ENCODE measurements at regions not wholly inside any gene's neighbourhood (a gene's known extent, or its start where the extent isn't known, plus 50 kb on each side); places are given as distances from the start of the nearest gene placed in this dataset.

DNA sequence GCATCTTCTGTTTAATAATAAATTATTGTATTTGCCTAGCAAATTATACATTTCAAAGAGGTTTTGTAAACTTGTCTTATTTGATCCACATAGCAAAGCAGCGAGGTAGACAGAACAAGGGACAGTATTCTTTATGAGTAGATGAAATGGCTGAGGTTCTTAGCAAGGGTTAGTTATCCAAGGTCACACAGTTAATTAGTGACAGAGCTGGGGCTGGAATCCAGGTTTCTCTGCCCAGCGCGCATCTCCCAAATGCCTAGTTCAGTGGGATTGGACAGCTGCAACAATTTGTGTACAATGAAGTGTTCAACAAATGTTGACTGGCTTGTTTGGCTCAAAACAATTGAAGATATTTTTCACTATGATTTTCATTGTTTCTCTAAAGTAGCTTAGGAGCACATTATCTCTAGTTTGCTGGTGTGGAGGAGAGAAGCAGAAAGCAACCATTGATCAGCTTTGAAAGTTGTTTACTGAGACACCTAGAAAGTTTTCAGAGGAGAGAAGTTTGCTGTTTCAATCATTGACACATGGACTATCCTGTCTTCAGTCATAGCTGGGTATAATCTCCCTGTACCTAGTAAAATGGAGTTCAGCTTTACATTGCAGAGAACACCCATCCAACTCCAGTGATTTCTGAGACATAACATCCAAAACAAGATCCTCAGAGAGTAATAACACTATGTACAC is 270.6 kb downstream of the FAT3 start:
- Histone ChIP-seq H3K9me3 (ENCODE audit: insufficient read depth, low read length, severe bottlenecking) (no peaks in the 10 kb centered on the region), H3K9ac (ENCODE audit: low read depth, low read length) (no peak overlapping the region), H3K27ac (ENCODE audit: low read length) (no peak overlapping the region), H3K79me2 (ENCODE audit: insufficient read depth, low read length) (no peaks in the 10 kb centered on the region), H3K36me3 (ENCODE audit: insufficient read depth, low read length) (no peaks in the 10 kb centered on the region), H3K27me3 (ENCODE audit: insufficient read depth, low read length, poor library complexity) (no peaks in the 10 kb centered on the region), H4K20me1 (ENCODE audit: insufficient read depth, low read length) (no peaks in the 10 kb centered on the region), H2AFZ (ENCODE audit: low read depth, low read length) (0 out of 2 replicates have a peak overlapping the region, but pooled peaks have one; percentile 22), H3K4me2 (ENCODE audit: insufficient read depth, low read length) (no peak overlapping the region), H3K4me3 (ENCODE audit: low read depth in 1 of 2, low read length in 2 of 2) (no peak overlapping the region), H3K4me1 (ENCODE audit: insufficient read depth, low read length) (no peaks in the 10 kb centered on the region)
- TF ChIP-seq EZH2 (IDR thresholded peaks at IDR 0.05; ENCODE audit: borderline replicate concordance, low read depth, low read length, severe bottlenecking) = no peak
- TF ChIP-seq, protein P1, sequence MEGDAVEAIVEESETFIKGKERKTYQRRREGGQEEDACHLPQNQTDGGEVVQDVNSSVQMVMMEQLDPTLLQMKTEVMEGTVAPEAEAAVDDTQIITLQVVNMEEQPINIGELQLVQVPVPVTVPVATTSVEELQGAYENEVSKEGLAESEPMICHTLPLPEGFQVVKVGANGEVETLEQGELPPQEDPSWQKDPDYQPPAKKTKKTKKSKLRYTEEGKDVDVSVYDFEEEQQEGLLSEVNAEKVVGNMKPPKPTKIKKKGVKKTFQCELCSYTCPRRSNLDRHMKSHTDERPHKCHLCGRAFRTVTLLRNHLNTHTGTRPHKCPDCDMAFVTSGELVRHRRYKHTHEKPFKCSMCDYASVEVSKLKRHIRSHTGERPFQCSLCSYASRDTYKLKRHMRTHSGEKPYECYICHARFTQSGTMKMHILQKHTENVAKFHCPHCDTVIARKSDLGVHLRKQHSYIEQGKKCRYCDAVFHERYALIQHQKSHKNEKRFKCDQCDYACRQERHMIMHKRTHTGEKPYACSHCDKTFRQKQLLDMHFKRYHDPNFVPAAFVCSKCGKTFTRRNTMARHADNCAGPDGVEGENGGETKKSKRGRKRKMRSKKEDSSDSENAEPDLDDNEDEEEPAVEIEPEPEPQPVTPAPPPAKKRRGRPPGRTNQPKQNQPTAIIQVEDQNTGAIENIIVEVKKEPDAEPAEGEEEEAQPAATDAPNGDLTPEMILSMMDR (IDR thresholded peaks at IDR 0.05; ENCODE audit: borderline replicate concordance, extremely low read depth, low read length, poor library complexity, severe bottlenecking) = no peak
- no peak for DNase-seq
- ATAC-seq (ENCODE audit: insufficient read depth, low read depth) = no peak

DNA sequence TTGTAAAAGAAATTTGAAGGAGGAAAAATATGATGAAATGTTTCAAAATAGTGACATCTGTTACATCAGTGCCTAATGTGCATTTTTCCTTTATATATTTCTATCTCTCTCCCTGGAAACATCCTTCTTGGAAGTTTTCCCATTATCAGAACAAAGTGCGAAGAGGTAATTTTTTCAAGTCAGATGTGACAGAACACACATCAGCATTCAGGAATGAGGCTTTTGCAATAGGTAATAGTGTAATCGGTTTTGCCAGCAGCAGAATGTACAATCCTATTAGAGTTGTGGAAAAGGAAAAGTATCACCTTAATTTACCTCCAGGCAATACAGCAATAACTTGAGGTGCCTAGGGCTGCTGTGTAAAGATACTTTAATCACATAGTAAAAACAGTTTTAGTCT is 275.8 kb downstream of the FAT3 start:
- Histone ChIP-seq H4K20me1 (ENCODE audit: insufficient read depth, low read length) (no peaks in the 10 kb centered on the region), H3K79me2 (ENCODE audit: insufficient read depth, low read length) (no peaks in the 10 kb centered on the region), H3K4me1 (ENCODE audit: insufficient read depth, low read length) (no peaks in the 10 kb centered on the region), H3K27me3 (ENCODE audit: insufficient read depth, low read length, poor library complexity) (no peaks in the 10 kb centered on the region), H3K9me3 (ENCODE audit: insufficient read depth, low read length, severe bottlenecking) (no peaks in the 10 kb centered on the region), H3K9ac (ENCODE audit: low read depth, low read length) (no peak overlapping the region), H3K4me3 (ENCODE audit: low read depth in 1 of 2, low read length in 2 of 2) (no peak overlapping the region), H2AFZ (ENCODE audit: low read depth, low read length) (no peak overlapping the region), H3K4me2 (ENCODE audit: insufficient read depth, low read length) (no peak overlapping the region), H3K27ac (ENCODE audit: low read length) (no peak overlapping the region), H3K36me3 (ENCODE audit: insufficient read depth, low read length) (no peaks in the 10 kb centered on the region)
- DNase-seq (no peak), ATAC-seq (ENCODE audit: insufficient read depth, low read depth) (no peak)
- TF ChIP-seq, protein P1 (IDR thresholded peaks at IDR 0.05; ENCODE audit: borderline replicate concordance, extremely low read depth, low read length, poor library complexity, severe bottlenecking) = no peak
- no peak for TF ChIP-seq EZH2 (IDR thresholded peaks at IDR 0.05; ENCODE audit: borderline replicate concordance, low read depth, low read length, severe bottlenecking)

DNA sequence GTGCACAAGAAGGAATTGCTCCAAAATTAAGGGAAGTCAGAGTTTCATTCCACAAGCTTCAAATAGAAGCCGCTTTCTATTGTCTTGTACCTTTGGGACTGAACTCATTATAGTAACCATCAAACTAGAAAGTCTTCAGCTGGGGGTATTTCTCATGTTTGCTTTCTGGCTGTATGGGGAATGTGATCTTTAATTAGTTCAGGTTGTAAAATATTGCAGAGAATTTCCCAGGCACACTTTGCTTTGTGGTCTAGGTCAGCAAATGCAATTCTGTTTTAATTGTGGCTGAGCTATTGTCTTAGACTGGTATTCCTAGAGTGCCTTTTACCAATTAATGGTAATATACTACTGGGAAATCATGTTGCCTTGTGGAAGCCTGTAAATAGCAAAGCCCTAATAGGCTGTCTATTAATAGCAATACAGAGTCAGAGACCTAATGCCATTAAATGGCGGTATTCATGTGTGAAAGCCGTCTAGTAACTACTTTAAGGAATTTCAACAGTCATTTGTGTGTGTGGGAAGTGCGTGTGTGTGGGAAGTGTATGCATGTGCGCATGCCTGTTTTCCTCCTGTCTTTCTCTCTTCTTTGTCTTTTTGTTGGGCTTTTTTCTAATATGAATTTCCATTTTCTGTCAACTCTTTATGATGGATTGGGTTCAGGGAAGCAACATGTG is 276.6 kb downstream of the FAT3 start:
- Histone ChIP-seq H3K36me3 (ENCODE audit: insufficient read depth, low read length) (no peaks in the 10 kb centered on the region), H3K27me3 (ENCODE audit: insufficient read depth, low read length, poor library complexity) (no peaks in the 10 kb centered on the region), H2AFZ (ENCODE audit: low read depth, low read length) (no peak overlapping the region), H3K4me1 (ENCODE audit: insufficient read depth, low read length) (no peaks in the 10 kb centered on the region), H4K20me1 (ENCODE audit: insufficient read depth, low read length) (no peaks in the 10 kb centered on the region), H3K79me2 (ENCODE audit: insufficient read depth, low read length) (no peaks in the 10 kb centered on the region), H3K9me3 (ENCODE audit: insufficient read depth, low read length, severe bottlenecking) (no peaks in the 10 kb centered on the region), H3K4me3 (ENCODE audit: low read depth in 1 of 2, low read length in 2 of 2) (no peak overlapping the region), H3K27ac (ENCODE audit: low read length) (no peak overlapping the region), H3K9ac (ENCODE audit: low read depth, low read length) (no peak overlapping the region), H3K4me2 (ENCODE audit: insufficient read depth, low read length) (no peak overlapping the region)
- ATAC-seq (ENCODE audit: insufficient read depth, low read depth) = no peak
- no peak for TF ChIP-seq EZH2 (IDR thresholded peaks at IDR 0.05; ENCODE audit: borderline replicate concordance, low read depth, low read length, severe bottlenecking)
- TF ChIP-seq, protein P1 (IDR thresholded peaks at IDR 0.05; ENCODE audit: borderline replicate concordance, extremely low read depth, low read length, poor library complexity, severe bottlenecking) = no peak
- DNase-seq = no peak
